Panc1 (cell line): ENCODE measurements at regions not wholly inside any gene's neighbourhood (a gene's known extent, or its start where the extent isn't known, plus 50 kb on each side); places are given as distances from the start of the nearest gene placed in this dataset.

Source experiments
- ATAC-seq: fragments of 200-7000 bp; cut with Tn5 transposase; 2 replicates; pipeline ENCODE4 v1.9.1; 2020; ENCODE audit warnings: mild to moderate bottlenecking, moderate library complexity
- BruUV-seq: library from RNA; stranded (reverse); fragments of 400-500 nt; replicated peaks from 2 replicates; lab custom pipeline; 2021; lab: Mats Ljungman, UMichigan
- CTCF ChIA-PET: fragments of 300-600 bp; sonication (Branson Sonifier 250); formaldehyde crosslinking; loops from one replicate; lab custom pipeline; 2022; ENCODE audit warnings: antibody characterized with exemption; lab: Charles Lee
- POLR2A ChIA-PET: fragments of 300-600 bp; sonication (Branson Sonifier 250); formaldehyde crosslinking; loops from one replicate; lab custom pipeline; 2022; ENCODE audit warnings: antibody characterized with exemption; lab: Charles Lee
- DNase-seq: peaks from one replicate; pipeline ENCODE4 v3.0.0-alpha.2; 2010; ENCODE audit warnings: low read depth, low spot score
- H3K27ac ChIP-seq: 2 replicates; pipeline ENCODE4 v1.5.1; 2011; ENCODE audit warnings: mild to moderate bottlenecking, low read length, inconsistent platforms
- H3K27me3 ChIP-seq: fragments of 200-500 bp; sonication (Bioruptor generic); 2 replicates; pipeline ENCODE4 v1.6.0; 2014; ENCODE audit warnings: low read length, inconsistent platforms; ENCODE audit not compliant: control insufficient read depth, insufficient read depth
- H3K36me3 ChIP-seq: fragments of 200-500 bp; sonication (Bioruptor generic); 2 replicates; pipeline ENCODE4 v1.5.1; 2014; ENCODE audit warnings: inconsistent platforms, mild to moderate bottlenecking, low read length, moderate library complexity; ENCODE audit not compliant: control insufficient read depth, insufficient read depth
- H3K4me1 ChIP-seq: 2 replicates; pipeline ENCODE4 v1.5.1; 2011; ENCODE audit warnings: inconsistent platforms, mild to moderate bottlenecking, low read length, moderate library complexity; ENCODE audit not compliant: control insufficient read depth, insufficient read depth
- H3K4me3 ChIP-seq, 2 experiments: 2 replicates each; pipeline ENCODE4 v1.5.1; 2011 to 2012; ENCODE audit warnings: low read depth in 2 of 2, low read length in 2 of 2, mild to moderate bottlenecking in 2 of 2, inconsistent platforms in 1 of 2, moderate library complexity in 1 of 2
- H3K9me3 ChIP-seq: fragments of 200-500 bp; sonication (Bioruptor generic); 2 replicates; pipeline ENCODE4 v1.5.1; 2014; ENCODE audit warnings: low read depth, mild to moderate bottlenecking, inconsistent platforms, low read length, moderate library complexity; ENCODE audit not compliant: control insufficient read depth, insufficient read depth
- CTCF ChIP-seq: fragments of 450-650 bp; IDR thresholded peaks from 2 replicates; pipeline ENCODE4 v1.5.1; 2017; ENCODE audit warnings: mild to moderate bottlenecking
- POLR2AphosphoS5 ChIP-seq: IDR thresholded peaks from 2 replicates; pipeline ENCODE4 v1.6.1; 2012; ENCODE audit warnings: mild to moderate bottlenecking, low read depth, low read length, moderate library complexity
- REST ChIP-seq, 2 experiments: IDR thresholded peaks; 2 replicates each; pipeline ENCODE4 v1.6.1; 2011 to 2012; ENCODE audit warnings: low read depth in 2 of 2, control low read depth in 1 of 2, low read length in 1 of 2, mild to moderate bottlenecking in 1 of 2, moderate library complexity in 1 of 2; ENCODE audit not compliant: insufficient read depth in 1 of 2
- SIN3A ChIP-seq: IDR thresholded peaks from 2 replicates; pipeline ENCODE4 v1.6.1; 2012; ENCODE audit warnings: low read depth, mild to moderate bottlenecking, low read length, moderate library complexity, borderline replicate concordance; ENCODE audit not compliant: insufficient read depth
- TCF7L2 ChIP-seq: IDR thresholded peaks from 2 replicates; pipeline ENCODE4 v1.6.1; 2011; ENCODE audit warnings: mild to moderate bottlenecking, low read depth, low read length, inconsistent platforms
- in situ Hi-C: cut with HindIII; loops from 2 replicates; pipeline ENCODE4 v1.10.0; 2016; ENCODE audit warnings: low sequenced_read_pairs, low pct_unique_long_range_greater_than_20kb
- intact Hi-C: fragments of 100-400 bp; cut with micrococcal nuclease; formaldehyde crosslinking; loops from one replicate; pipeline ENCODE4 v1.10.0; 2022; ENCODE audit not compliant: unreplicated experiment

- Histone ChIP-seq H3K4me1 (no peaks in the 10 kb centered on the region), H3K4me3 (peak overlapping the region; percentile 29 to 45), H3K36me3 (no peaks in the 10 kb centered on the region), H3K27me3 (no peaks in the 10 kb centered on the region), H3K9me3 (no peaks in the 10 kb centered on the region), H3K27ac (no peak overlapping the region)
- TF ChIP-seq CTCF = no peak
- TF ChIP-seq REST (IDR thresholded peaks at IDR 0.05; ENCODE audit: insufficient read depth in 1 of 2, low read depth in 2 of 2, low read length in 1 of 2) = no peak
- TF ChIP-seq TCF7L2 = no peak
- DNase-seq = no peak
- ChIA-PET POLR2A (no interaction called here), CTCF (no interaction called here)
- ATAC-seq = no peak
- no TSS peak for BruUV-seq
- intact Hi-C loops (no loop called here), in situ Hi-C loops (no loop called here)
Observed at GRCh38 chr14:97634751-97635150, 837.6 kb downstream of the VRK1 start.

- DNase-seq = no peak
- Histone ChIP-seq H3K27ac (no peak overlapping the region), H3K4me1 (no peaks in the 10 kb centered on the region), H3K36me3 (no peaks in the 10 kb centered on the region), H3K4me3 (no peak overlapping the region), H3K27me3 (no peaks in the 10 kb centered on the region), H3K9me3 (no peaks in the 10 kb centered on the region)
- BruUV-seq = no TSS peak
- POLR2A ChIA-PET = no interaction called here
- no peak for ATAC-seq
- intact Hi-C loops (no loop called here), in situ Hi-C loops (no loop called here)
- TF ChIP-seq SIN3A = no peak
- no peak for TF ChIP-seq POLR2AphosphoS5
- no peak for TF ChIP-seq TCF7L2
- TF ChIP-seq CTCF = no peak
- CTCF ChIA-PET = no interaction called here
Observed at GRCh38 chr14:97638864-97639263, 841.7 kb downstream of the VRK1 start.

- POLR2A ChIA-PET = no interaction called here
- intact Hi-C loops = no loop called here
- no peaks in the 10 kb centered on the region for H3K9me3 ChIP-seq
- no peak for TF ChIP-seq TCF7L2
- TF ChIP-seq POLR2AphosphoS5 = no peak
- TF ChIP-seq REST (IDR thresholded peaks at IDR 0.05; ENCODE audit: insufficient read depth in 1 of 2, low read depth in 2 of 2, low read length in 1 of 2) = no peak
- no peak for TF ChIP-seq SIN3A
- TF ChIP-seq CTCF = no peak
- H3K27me3 ChIP-seq = no peaks in the 10 kb centered on the region
- in situ Hi-C loops = no loop called here
- H3K4me1 ChIP-seq = no peaks in the 10 kb centered on the region
- H3K36me3 ChIP-seq = no peaks in the 10 kb centered on the region
- ATAC-seq (no peak), DNase-seq (no peak)
- no peak overlapping the region for H3K27ac ChIP-seq
- CTCF ChIA-PET = no interaction called here
- BruUV-seq = no TSS peak
- no peak overlapping the region for H3K4me3 ChIP-seq
Observed at GRCh38 chr14:97640031-97640430, 842.8 kb downstream of the VRK1 start.
